Spinal cord (tissue), 9 donors: ENCODE measurements at regions not wholly inside any gene's neighbourhood (a gene's known extent, or its start where the extent isn't known, plus 50 kb on each side); places are given as distances from the start of the nearest gene placed in this dataset.
"Not testable (repeated sequence)": the region's sequence is repeated elsewhere in the genome, so short reads cannot be mapped to it uniquely, and the experiment has no call there.

Experiments
- DNase-seq, 6 donors: peaks; one replicate each; pipeline versions ENCODE4 v3.0.0 to v3.0.0-alpha.2; 2013 to 2015; ENCODE audit warnings: low spot score in 6 of 6, low read depth in 4 of 6
- H3K27ac ChIP-seq: one replicate; pipeline ENCODE4 v1.5.1; 2013; ENCODE audit warnings: low read depth, low read length, control low read depth
- H3K27me3 ChIP-seq: one replicate; pipeline ENCODE4 v1.6.1; 2013; ENCODE audit warnings: low read length; ENCODE audit not compliant: control insufficient read depth, insufficient read depth
- H3K36me3 ChIP-seq: one replicate; pipeline ENCODE4 v1.6.1; 2013; ENCODE audit warnings: low read length; ENCODE audit not compliant: control insufficient read depth, insufficient read depth
- H3K4me1 ChIP-seq: one replicate; pipeline ENCODE4 v1.6.1; 2013; ENCODE audit warnings: low read length; ENCODE audit not compliant: control insufficient read depth, insufficient read depth
- H3K4me3 ChIP-seq: one replicate; pipeline ENCODE4 v1.5.1; 2013; ENCODE audit warnings: low read depth, low read length, control low read depth
- H3K9me3 ChIP-seq: one replicate; pipeline ENCODE4 v1.6.1; 2013; ENCODE audit warnings: low read length; ENCODE audit not compliant: control insufficient read depth, insufficient read depth
- WGBS: methylation state at CpG from one replicate; pipeline ENCODE4 v1.1.5; 2013; ENCODE audit warnings: missing lambda C conversion rate; ENCODE audit not compliant: insufficient coverage; 5-methylcytosine and 5-hydroxymethylcytosine counted together
- donor health status: healthy.

DNA sequence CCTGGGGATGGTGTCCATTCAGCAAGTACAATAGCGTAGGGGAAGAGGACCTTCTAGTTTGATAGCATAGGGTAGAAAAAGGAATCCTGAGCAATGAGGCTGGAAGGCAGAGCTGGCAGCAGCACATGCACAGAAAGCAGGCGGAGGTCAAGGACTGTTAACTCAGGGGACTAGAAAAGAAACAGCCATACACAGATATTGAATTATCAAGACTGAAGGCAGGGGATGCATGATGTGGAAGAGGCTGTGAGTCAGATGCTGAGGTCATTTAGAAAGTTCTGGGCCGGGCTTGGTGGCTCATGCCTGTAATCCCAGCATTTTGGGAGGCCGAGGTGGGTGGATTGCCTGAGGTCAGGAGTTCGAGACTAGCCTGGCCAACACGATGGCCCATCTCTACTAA is 65.6 kb downstream of the OPTC start:
- no peaks in the 10 kb centered on the region for H3K36me3 ChIP-seq
- no peaks in the 10 kb centered on the region for H3K9me3 ChIP-seq
- H3K4me1 ChIP-seq = peaks cover 21% of the 10 kb centered on the region
- H3K27me3 ChIP-seq = no peaks in the 10 kb centered on the region
- H3K27ac ChIP-seq = no peak overlapping the region
- H3K4me3 ChIP-seq = no peak overlapping the region
- DNase-seq = no peak
- 100% methylated on average over 1 of the region's 6 CpGs for WGBS

DNA sequence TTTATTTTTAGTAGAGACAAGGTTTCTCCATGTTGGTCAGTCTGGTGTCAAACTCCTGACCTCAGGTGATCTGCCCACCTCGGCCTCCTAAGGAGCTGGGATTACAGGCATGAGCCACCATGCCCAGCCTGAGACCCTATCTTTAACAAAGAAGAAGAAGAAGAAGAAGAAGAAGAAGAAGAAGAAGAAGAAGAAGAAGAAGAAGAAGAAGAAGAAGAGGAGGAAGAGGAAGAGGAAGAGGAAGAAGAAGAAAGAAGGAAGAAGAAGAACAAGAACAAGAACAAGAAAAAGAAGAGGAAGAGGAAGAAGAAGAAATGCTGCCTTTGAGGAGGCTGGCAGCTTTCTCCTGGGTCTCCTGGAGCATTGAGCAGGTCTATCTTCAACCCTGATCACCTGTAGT is 64.9 kb upstream of the ATP2B4 start:
- DNase-seq, H3K27ac ChIP-seq, H3K27me3 ChIP-seq, H3K36me3 ChIP-seq, H3K9me3 ChIP-seq, H3K4me3 ChIP-seq, H3K4me1 ChIP-seq: not testable (repeated sequence)
- WGBS = no CpG with 5 or more reads among the region's 1 CpG

DNA sequence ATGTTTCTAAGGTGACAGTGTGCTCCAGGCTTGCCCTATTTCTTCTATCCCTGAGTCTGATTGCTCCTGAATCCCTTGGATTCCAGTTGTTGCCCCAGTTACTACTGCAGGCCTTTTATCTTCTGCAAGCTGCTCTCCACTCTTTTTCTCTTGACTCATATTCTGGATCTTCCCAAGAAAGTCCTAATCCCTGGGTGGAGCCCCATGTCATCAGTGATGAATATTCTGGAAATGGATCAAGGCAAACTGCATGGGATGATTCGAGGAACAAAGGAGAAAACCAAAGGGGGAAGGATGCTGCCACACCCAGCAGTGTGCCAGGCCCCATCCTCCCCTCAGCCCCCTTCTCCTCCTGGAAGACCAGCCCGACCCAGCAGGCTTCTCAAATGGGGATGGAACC is 63.3 kb upstream of the ATP2B4 start:
- 63% methylated on average over 2 of the region's 2 CpGs for WGBS
- Histone ChIP-seq H3K36me3 (no peaks in the 10 kb centered on the region), H3K4me1 (no peaks in the 10 kb centered on the region), H3K4me3 (no peak overlapping the region), H3K27me3 (no peaks in the 10 kb centered on the region), H3K27ac (no peak overlapping the region), H3K9me3 (no peaks in the 10 kb centered on the region)
- DNase-seq = no peak

DNA sequence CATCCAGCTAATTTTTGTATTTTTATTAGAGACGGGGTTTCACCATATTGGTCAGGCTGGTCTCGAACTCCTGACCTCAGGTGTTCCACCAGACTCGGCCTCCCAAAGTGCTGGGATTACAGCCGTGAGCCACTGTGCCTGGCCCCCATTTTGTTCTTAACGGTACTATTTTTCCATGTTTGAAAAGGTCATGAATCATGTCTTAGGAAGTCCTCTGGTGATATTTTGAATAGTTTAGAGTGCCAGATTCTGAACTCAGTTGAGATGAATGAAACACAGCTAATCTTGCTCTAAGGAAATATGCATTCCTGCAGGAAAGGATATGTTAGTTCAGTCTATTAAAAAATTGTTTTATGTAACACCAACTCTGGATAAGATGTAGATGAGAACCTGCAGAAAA is 62.6 kb upstream of the ATP2B4 start:
- Histone ChIP-seq H3K4me3 (no peak overlapping the region), H3K9me3 (no peaks in the 10 kb centered on the region), H3K4me1 (no peaks in the 10 kb centered on the region), H3K27ac (no peak overlapping the region), H3K36me3 (no peaks in the 10 kb centered on the region), H3K27me3 (no peaks in the 10 kb centered on the region)
- no peak for DNase-seq
- WGBS = 98% methylated on average over 5 of the region's 5 CpGs

DNA sequence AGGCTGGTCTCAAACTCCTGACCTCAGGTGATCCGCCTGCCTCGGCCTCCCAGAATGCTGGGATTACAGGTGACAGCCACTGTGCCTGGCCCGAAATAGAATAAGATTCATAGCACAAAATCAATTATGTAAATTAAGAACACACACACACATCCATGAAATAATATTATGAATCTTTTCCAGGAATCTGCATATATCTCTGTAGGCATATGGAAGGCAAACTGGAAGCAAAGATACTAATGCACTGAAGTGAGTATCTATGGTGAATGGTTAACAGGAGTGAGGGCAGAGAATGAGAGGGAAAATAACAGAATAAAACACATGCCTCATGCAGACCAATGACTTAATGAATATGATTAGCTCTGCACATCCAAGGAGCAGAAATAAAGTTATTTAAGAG is 61.6 kb upstream of the ATP2B4 start:
- no peaks in the 10 kb centered on the region for H3K4me1 ChIP-seq
- H3K9me3 ChIP-seq = no peaks in the 10 kb centered on the region
- H3K27ac ChIP-seq = no peak overlapping the region
- no peaks in the 10 kb centered on the region for H3K27me3 ChIP-seq
- no peak for DNase-seq
- H3K36me3 ChIP-seq = no peaks in the 10 kb centered on the region
- H3K4me3 ChIP-seq = no peak overlapping the region
- 100% methylated on average over 1 of the region's 3 CpGs for WGBS

DNA sequence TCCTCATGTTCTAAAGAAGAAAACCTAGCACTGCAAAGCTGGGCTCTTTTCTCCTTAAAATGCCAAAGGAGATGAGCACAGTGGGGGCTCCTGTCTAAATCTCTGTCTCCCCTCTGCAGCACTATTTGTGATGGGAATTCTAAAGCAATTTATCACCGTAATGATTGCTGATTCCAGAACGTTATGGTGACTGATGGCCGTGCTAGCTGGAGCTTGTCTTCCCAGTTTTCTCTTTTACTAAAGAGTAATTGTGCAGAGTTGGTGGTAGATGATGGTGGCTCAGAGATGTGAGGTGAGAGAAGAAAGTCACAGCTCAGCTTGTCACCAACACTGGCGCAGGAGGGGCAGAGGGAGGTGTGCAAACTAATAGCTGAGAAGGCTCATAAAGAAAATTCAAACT is 60.7 kb upstream of the ATP2B4 start:
- no peaks in the 10 kb centered on the region for H3K27me3 ChIP-seq
- DNase-seq = peak in 1 of 6 donors; percentile 80
- WGBS = no CpG with 5 or more reads among the region's 4 CpGs
- no peaks in the 10 kb centered on the region for H3K4me1 ChIP-seq
- H3K9me3 ChIP-seq = no peaks in the 10 kb centered on the region
- H3K27ac ChIP-seq = no peak overlapping the region
- no peak overlapping the region for H3K4me3 ChIP-seq
- no peaks in the 10 kb centered on the region for H3K36me3 ChIP-seq

DNA sequence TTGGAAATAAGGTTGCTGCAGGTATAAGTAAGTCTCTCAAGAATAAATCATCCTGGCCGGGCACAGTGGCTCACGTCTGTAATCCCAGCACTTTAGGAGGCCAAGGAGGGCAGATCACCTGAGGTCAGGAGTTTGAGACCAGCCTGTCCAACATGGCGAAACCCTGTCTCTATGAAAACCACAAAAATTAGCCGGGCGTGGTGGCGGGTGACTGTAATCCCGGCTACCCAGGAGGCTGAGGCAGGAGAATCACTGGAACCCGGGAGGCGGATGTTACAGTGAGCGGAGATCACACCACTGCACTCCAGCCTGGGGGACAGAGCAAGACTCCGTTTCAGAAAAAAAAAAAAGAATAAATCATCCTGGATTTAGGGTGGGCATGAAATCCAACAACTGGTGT is 59.7 kb upstream of the ATP2B4 start:
- not testable (repeated sequence) for H3K4me1 ChIP-seq, H3K36me3 ChIP-seq, H3K27me3 ChIP-seq, H3K4me3 ChIP-seq, H3K9me3 ChIP-seq, DNase-seq, H3K27ac ChIP-seq
- 96% methylated on average over 10 of the region's 11 CpGs for WGBS

DNA sequence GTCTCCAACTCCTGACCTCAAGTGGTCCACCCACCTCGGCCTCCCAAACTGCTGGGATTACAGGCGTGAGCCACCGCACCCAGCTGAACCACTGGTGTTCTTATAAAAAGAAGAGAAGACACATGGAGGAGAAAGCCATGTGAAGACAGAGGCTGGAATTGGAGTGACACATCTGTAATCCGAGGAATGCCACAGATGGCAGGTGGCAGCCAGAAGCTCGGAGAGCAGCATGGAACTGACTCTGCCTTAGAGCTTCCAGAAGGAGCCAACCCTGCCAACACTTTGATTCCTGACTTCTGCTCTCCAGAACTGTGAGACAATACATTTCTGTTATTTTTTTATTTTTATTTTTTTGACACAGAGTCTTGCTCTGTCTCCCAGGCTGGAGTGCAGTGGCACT is 59.0 kb upstream of the ATP2B4 start:
- no peak overlapping the region for H3K27ac ChIP-seq
- H3K27me3 ChIP-seq = no peaks in the 10 kb centered on the region
- no peak for DNase-seq

DNA sequence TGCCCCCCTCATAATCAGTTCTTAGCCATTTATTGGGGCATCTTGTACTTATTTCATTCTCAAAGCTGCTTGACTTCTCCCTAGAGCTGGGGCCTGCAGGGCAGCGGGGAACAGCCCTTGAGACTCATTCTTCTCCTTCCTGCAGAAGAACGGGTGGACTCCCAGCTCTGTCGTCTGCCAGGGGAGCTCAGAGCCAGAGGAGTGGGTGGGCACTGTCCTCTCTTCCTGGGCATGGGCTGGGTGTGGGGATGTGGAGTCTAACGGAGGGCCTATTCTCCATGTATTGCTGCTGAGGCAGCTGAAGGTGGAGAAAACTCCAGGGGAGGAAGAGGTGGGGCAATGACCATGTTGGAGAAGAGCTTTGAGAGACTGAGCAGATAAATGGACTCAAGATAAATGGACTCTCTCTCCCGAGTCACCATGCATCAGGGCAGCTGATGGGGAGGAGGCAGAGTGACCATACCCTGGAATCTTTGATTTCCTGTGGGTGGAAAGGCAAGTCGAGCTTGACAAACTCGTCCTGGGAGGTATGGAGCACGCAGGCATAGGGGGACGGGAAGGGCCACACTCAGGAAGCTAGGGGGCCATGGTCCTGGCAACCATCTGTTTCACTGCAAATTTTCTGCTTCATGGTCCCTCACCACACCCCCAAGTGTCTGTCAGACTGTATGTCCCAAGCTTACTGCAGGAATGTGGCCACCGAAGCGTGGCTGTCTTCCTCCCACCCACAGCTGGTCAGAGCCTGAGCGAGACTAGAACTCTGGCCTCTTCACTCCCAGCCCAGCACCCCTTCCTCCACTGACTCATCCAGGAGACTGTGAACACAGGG is 56.9 kb upstream of the ATP2B4 start:
- H3K4me1 ChIP-seq = peaks cover 10% of the 10 kb centered on the region
- H3K36me3 ChIP-seq = no peaks in the 10 kb centered on the region
- 88% methylated on average over 11 of the region's 12 CpGs for WGBS
- no peak for DNase-seq
- no peak overlapping the region for H3K27ac ChIP-seq
- no peaks in the 10 kb centered on the region for H3K27me3 ChIP-seq
- H3K4me3 ChIP-seq = no peak overlapping the region
- no peaks in the 10 kb centered on the region for H3K9me3 ChIP-seq

More for the DNA sequence above, 59.0 kb upstream of the ATP2B4 start:
- Histone ChIP-seq H3K4me1 (peaks cover 9% of the 10 kb centered on the region), H3K36me3 (no peaks in the 10 kb centered on the region), H3K4me3 (no peak overlapping the region), H3K9me3 (no peaks in the 10 kb centered on the region)
- 88% methylated on average over 5 of the region's 5 CpGs for WGBS

DNA sequence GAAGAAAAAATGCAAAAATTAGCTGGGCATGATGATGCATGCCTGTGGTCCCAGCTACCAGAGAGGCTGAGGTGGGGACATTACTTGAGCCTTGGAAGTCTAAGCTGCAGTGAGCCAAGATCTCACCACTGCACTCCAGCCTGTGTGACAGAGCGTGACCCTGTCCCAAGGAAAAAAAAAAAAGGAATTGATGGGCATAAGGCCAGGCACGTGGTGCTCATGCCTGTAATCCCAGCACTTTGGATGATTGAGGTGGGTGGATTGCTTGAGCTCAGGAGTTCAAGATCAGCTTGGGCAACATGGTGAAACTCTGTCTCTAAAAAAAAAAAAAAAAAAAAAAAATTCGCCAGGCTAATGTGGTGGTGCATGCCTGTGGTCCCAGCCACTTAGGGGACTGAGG is 55.8 kb upstream of the ATP2B4 start:
- Histone ChIP-seq H3K4me3 (no peak overlapping the region), H3K4me1 (peaks cover 10% of the 10 kb centered on the region), H3K27ac (no peak overlapping the region), H3K27me3 (no peaks in the 10 kb centered on the region), H3K36me3 (no peaks in the 10 kb centered on the region), H3K9me3 (no peaks in the 10 kb centered on the region)
- no peak for DNase-seq
- 100% methylated on average over 2 of the region's 3 CpGs for WGBS
